ENCODE measurements at regions not wholly inside any gene's neighbourhood (a gene's known extent, or its start where the extent isn't known, plus 50 kb on each side); places are given as distances from the start of the nearest gene placed in this dataset.

GRCh38 chr15:70438776-70439175 lies 324.6 kb downstream of the UACA start:
- Histone ChIP-seq H3K4me3 (ENCODE audit: low read depth, low read length) (no peak overlapping the region), H3K36me3 (ENCODE audit: control insufficient read depth, insufficient read depth, low read length) (no peaks in the 10 kb centered on the region), H3K27me3 (ENCODE audit: control insufficient read depth, insufficient read depth, low read length) (peaks cover 32% of the 10 kb centered on the region)
- no peak for DNase-seq (ENCODE audit: low read depth)
- no peak for TF ChIP-seq CTCF (IDR thresholded peaks at IDR 0.05; ENCODE audit: insufficient read depth, low read length, poor library complexity, severe bottlenecking)

- no peak for DNase-seq (ENCODE audit: low read depth)
- TF ChIP-seq CTCF (IDR thresholded peaks at IDR 0.05; ENCODE audit: insufficient read depth, low read length, poor library complexity, severe bottlenecking): no peak
- H3K36me3 ChIP-seq (ENCODE audit: control insufficient read depth, insufficient read depth, low read length): no peaks in the 10 kb centered on the region
- peaks cover 29% of the 10 kb centered on the region for H3K27me3 ChIP-seq (ENCODE audit: control insufficient read depth, insufficient read depth, low read length)
- no peak overlapping the region for H3K4me3 ChIP-seq (ENCODE audit: low read depth, low read length)
These were observed 325.4 kb downstream of the UACA start for GRCh38 chr15:70437882-70438451.

- Histone ChIP-seq H3K27me3 (ENCODE audit: control insufficient read depth, insufficient read depth, low read length) (peaks cover 20% of the 10 kb centered on the region), H3K36me3 (ENCODE audit: control insufficient read depth, insufficient read depth, low read length) (no peaks in the 10 kb centered on the region), H3K4me3 (ENCODE audit: low read depth, low read length) (no peak overlapping the region)
- no peak for TF ChIP-seq CTCF (IDR thresholded peaks at IDR 0.05; ENCODE audit: insufficient read depth, low read length, poor library complexity, severe bottlenecking)
- no peak for DNase-seq (ENCODE audit: low read depth)
These were observed 326.3 kb downstream of the UACA start for GRCh38 chr15:70437089-70437488.

- TF ChIP-seq CTCF (IDR thresholded peaks at IDR 0.05; ENCODE audit: insufficient read depth, low read length, poor library complexity, severe bottlenecking): no peak
- Histone ChIP-seq H3K27me3 (ENCODE audit: control insufficient read depth, insufficient read depth, low read length) (peaks cover 19% of the 10 kb centered on the region), H3K4me3 (ENCODE audit: low read depth, low read length) (no peak overlapping the region), H3K36me3 (ENCODE audit: control insufficient read depth, insufficient read depth, low read length) (no peaks in the 10 kb centered on the region)
- no peak for DNase-seq (ENCODE audit: low read depth)
These were observed 326.9 kb downstream of the UACA start for GRCh38 chr15:70436428-70436827.

GRCh38 chr15:70435872-70436271 lies 327.5 kb downstream of the UACA start:
- TF ChIP-seq CTCF (IDR thresholded peaks at IDR 0.05; ENCODE audit: insufficient read depth, low read length, poor library complexity, severe bottlenecking): no peak
- DNase-seq (ENCODE audit: low read depth): no peak
- H3K36me3 ChIP-seq (ENCODE audit: control insufficient read depth, insufficient read depth, low read length): no peaks in the 10 kb centered on the region
- H3K27me3 ChIP-seq (ENCODE audit: control insufficient read depth, insufficient read depth, low read length): peaks cover 15% of the 10 kb centered on the region
- no peak overlapping the region for H3K4me3 ChIP-seq (ENCODE audit: low read depth, low read length)

GRCh38 chr15:70435369-70435768 lies 328.0 kb downstream of the UACA start:
- no peak for TF ChIP-seq CTCF (IDR thresholded peaks at IDR 0.05; ENCODE audit: insufficient read depth, low read length, poor library complexity, severe bottlenecking)
- Histone ChIP-seq H3K4me3 (ENCODE audit: low read depth, low read length) (no peak overlapping the region), H3K27me3 (ENCODE audit: control insufficient read depth, insufficient read depth, low read length) (peaks cover 11% of the 10 kb centered on the region), H3K36me3 (ENCODE audit: control insufficient read depth, insufficient read depth, low read length) (no peaks in the 10 kb centered on the region)
- DNase-seq (ENCODE audit: low read depth): no peak
